ENCODE measurements at regions not wholly inside any gene's neighbourhood (a gene's known extent, or its start where the extent isn't known, plus 50 kb on each side); places are given as distances from the start of the nearest gene placed in this dataset.
"Not testable (repeated sequence)": the region's sequence is repeated elsewhere in the genome, so short reads cannot be mapped to it uniquely, and the experiment has no call there.

GRCh38 chr11:25218036-25218435 lies 721.2 kb downstream of the LUZP2 start:
- Histone ChIP-seq H3K27me3 (replicated peaks; ENCODE audit: control insufficient read depth, insufficient read depth, low read length, poor library complexity, severe bottlenecking) (no peaks in the 10 kb centered on the region), H3K36me3 (ENCODE audit: control insufficient read depth, insufficient read depth, low read length) (no peaks in the 10 kb centered on the region), H3K9me3 (ENCODE audit: control insufficient read depth, low read length) (no peaks in the 10 kb centered on the region), H3K4me1 (ENCODE audit: control insufficient read depth, insufficient read depth, low read length, poor library complexity, severe bottlenecking) (no peaks in the 10 kb centered on the region), H3K4me3 (ENCODE audit: insufficient read depth, low read depth, low read length, poor library complexity, severe bottlenecking) (no peak overlapping the region), H3K27ac (ENCODE audit: insufficient read depth, low read length, poor library complexity, severe bottlenecking) (no peak overlapping the region)
- DNase-seq = no peak

- Histone ChIP-seq H3K36me3 (ENCODE audit: control insufficient read depth, insufficient read depth, low read length) (no peaks in the 10 kb centered on the region), H3K4me1 (ENCODE audit: control insufficient read depth, insufficient read depth, low read length, poor library complexity, severe bottlenecking) (no peaks in the 10 kb centered on the region), H3K4me3 (ENCODE audit: insufficient read depth, low read depth, low read length, poor library complexity, severe bottlenecking) (no peak overlapping the region), H3K27ac (ENCODE audit: insufficient read depth, low read length, poor library complexity, severe bottlenecking) (no peak overlapping the region), H3K27me3 (replicated peaks; ENCODE audit: control insufficient read depth, insufficient read depth, low read length, poor library complexity, severe bottlenecking) (no peaks in the 10 kb centered on the region), H3K9me3 (ENCODE audit: control insufficient read depth, low read length) (no peaks in the 10 kb centered on the region)
- DNase-seq = no peak
Observed at GRCh38 chr11:25225078-25225477, 728.2 kb downstream of the LUZP2 start.

GRCh38 chr11:25242928-25243327 lies 746.1 kb downstream of the LUZP2 start:
- H3K27ac ChIP-seq (ENCODE audit: insufficient read depth, low read length, poor library complexity, severe bottlenecking) = no peak overlapping the region

GRCh38 chr11:25244126-25244525 lies 747.3 kb downstream of the LUZP2 start:
- no peaks in the 10 kb centered on the region for H3K4me1 ChIP-seq (ENCODE audit: control insufficient read depth, insufficient read depth, low read length, poor library complexity, severe bottlenecking)
- no peak for DNase-seq
- no peaks in the 10 kb centered on the region for H3K36me3 ChIP-seq (ENCODE audit: control insufficient read depth, insufficient read depth, low read length)
- no peak overlapping the region for H3K27ac ChIP-seq (ENCODE audit: insufficient read depth, low read length, poor library complexity, severe bottlenecking)
- H3K9me3 ChIP-seq (ENCODE audit: control insufficient read depth, low read length) = no peaks in the 10 kb centered on the region
- no peaks in the 10 kb centered on the region for H3K27me3 ChIP-seq (replicated peaks; ENCODE audit: control insufficient read depth, insufficient read depth, low read length, poor library complexity, severe bottlenecking)
- no peak overlapping the region for H3K4me3 ChIP-seq (ENCODE audit: insufficient read depth, low read depth, low read length, poor library complexity, severe bottlenecking)

More at GRCh38 chr11:25242928-25243327, 746.1 kb downstream of the LUZP2 start:
- H3K9me3 ChIP-seq (ENCODE audit: control insufficient read depth, low read length) = no peaks in the 10 kb centered on the region
- H3K4me1 ChIP-seq (ENCODE audit: control insufficient read depth, insufficient read depth, low read length, poor library complexity, severe bottlenecking) = no peaks in the 10 kb centered on the region
- no peak for DNase-seq
- H3K4me3 ChIP-seq (ENCODE audit: insufficient read depth, low read depth, low read length, poor library complexity, severe bottlenecking) = no peak overlapping the region
- H3K36me3 ChIP-seq (ENCODE audit: control insufficient read depth, insufficient read depth, low read length) = no peaks in the 10 kb centered on the region
- H3K27me3 ChIP-seq (replicated peaks; ENCODE audit: control insufficient read depth, insufficient read depth, low read length, poor library complexity, severe bottlenecking) = no peaks in the 10 kb centered on the region

GRCh38 chr11:25247336-25247735 lies 750.5 kb downstream of the LUZP2 start:
- H3K4me3 ChIP-seq (ENCODE audit: insufficient read depth, low read depth, low read length, poor library complexity, severe bottlenecking) = no peak overlapping the region
- DNase-seq = no peak
- no peaks in the 10 kb centered on the region for H3K9me3 ChIP-seq (ENCODE audit: control insufficient read depth, low read length)
- H3K4me1 ChIP-seq (ENCODE audit: control insufficient read depth, insufficient read depth, low read length, poor library complexity, severe bottlenecking) = no peaks in the 10 kb centered on the region
- no peaks in the 10 kb centered on the region for H3K27me3 ChIP-seq (replicated peaks; ENCODE audit: control insufficient read depth, insufficient read depth, low read length, poor library complexity, severe bottlenecking)
- H3K36me3 ChIP-seq (ENCODE audit: control insufficient read depth, insufficient read depth, low read length) = no peaks in the 10 kb centered on the region
- H3K27ac ChIP-seq (ENCODE audit: insufficient read depth, low read length, poor library complexity, severe bottlenecking) = no peak overlapping the region

- DNase-seq = no peak
- Histone ChIP-seq H3K27me3 (replicated peaks; ENCODE audit: control insufficient read depth, insufficient read depth, low read length, poor library complexity, severe bottlenecking) (no peaks in the 10 kb centered on the region), H3K36me3 (ENCODE audit: control insufficient read depth, insufficient read depth, low read length) (no peaks in the 10 kb centered on the region), H3K4me3 (ENCODE audit: insufficient read depth, low read depth, low read length, poor library complexity, severe bottlenecking) (no peak overlapping the region), H3K27ac (ENCODE audit: insufficient read depth, low read length, poor library complexity, severe bottlenecking) (no peak overlapping the region), H3K4me1 (ENCODE audit: control insufficient read depth, insufficient read depth, low read length, poor library complexity, severe bottlenecking) (no peaks in the 10 kb centered on the region), H3K9me3 (ENCODE audit: control insufficient read depth, low read length) (no peaks in the 10 kb centered on the region)
Observed at GRCh38 chr11:25252854-25253253, 756.0 kb downstream of the LUZP2 start.

- DNase-seq; H3K9me3 ChIP-seq (ENCODE audit: control insufficient read depth, low read length); H3K4me1 ChIP-seq (ENCODE audit: control insufficient read depth, insufficient read depth, low read length, poor library complexity, severe bottlenecking); H3K27me3 ChIP-seq (replicated peaks; ENCODE audit: control insufficient read depth, insufficient read depth, low read length, poor library complexity, severe bottlenecking); H3K36me3 ChIP-seq (ENCODE audit: control insufficient read depth, insufficient read depth, low read length); H3K27ac ChIP-seq (ENCODE audit: insufficient read depth, low read length, poor library complexity, severe bottlenecking); H3K4me3 ChIP-seq (ENCODE audit: insufficient read depth, low read depth, low read length, poor library complexity, severe bottlenecking): not testable (repeated sequence)
Observed at GRCh38 chr11:25263861-25264260, 767.0 kb downstream of the LUZP2 start.

GRCh38 chr11:25271301-25271700 lies 774.4 kb downstream of the LUZP2 start:
- Histone ChIP-seq H3K9me3 (ENCODE audit: control insufficient read depth, low read length) (no peaks in the 10 kb centered on the region), H3K4me3 (ENCODE audit: insufficient read depth, low read depth, low read length, poor library complexity, severe bottlenecking) (no peak overlapping the region), H3K4me1 (ENCODE audit: control insufficient read depth, insufficient read depth, low read length, poor library complexity, severe bottlenecking) (no peaks in the 10 kb centered on the region), H3K27me3 (replicated peaks; ENCODE audit: control insufficient read depth, insufficient read depth, low read length, poor library complexity, severe bottlenecking) (no peaks in the 10 kb centered on the region), H3K36me3 (ENCODE audit: control insufficient read depth, insufficient read depth, low read length) (no peaks in the 10 kb centered on the region), H3K27ac (ENCODE audit: insufficient read depth, low read length, poor library complexity, severe bottlenecking) (no peak overlapping the region)
- DNase-seq = no peak

GRCh38 chr11:25272214-25272613 lies 775.4 kb downstream of the LUZP2 start:
- Histone ChIP-seq H3K27ac (ENCODE audit: insufficient read depth, low read length, poor library complexity, severe bottlenecking) (no peak overlapping the region), H3K36me3 (ENCODE audit: control insufficient read depth, insufficient read depth, low read length) (no peaks in the 10 kb centered on the region), H3K4me1 (ENCODE audit: control insufficient read depth, insufficient read depth, low read length, poor library complexity, severe bottlenecking) (no peaks in the 10 kb centered on the region), H3K4me3 (ENCODE audit: insufficient read depth, low read depth, low read length, poor library complexity, severe bottlenecking) (no peak overlapping the region), H3K9me3 (ENCODE audit: control insufficient read depth, low read length) (no peaks in the 10 kb centered on the region), H3K27me3 (replicated peaks; ENCODE audit: control insufficient read depth, insufficient read depth, low read length, poor library complexity, severe bottlenecking) (no peaks in the 10 kb centered on the region)
- DNase-seq = no peak

GRCh38 chr11:25280821-25281220 lies 784.0 kb downstream of the LUZP2 start:
- not testable (repeated sequence) for H3K27ac ChIP-seq (ENCODE audit: insufficient read depth, low read length, poor library complexity, severe bottlenecking); H3K9me3 ChIP-seq (ENCODE audit: control insufficient read depth, low read length); DNase-seq

GRCh38 chr11:25293166-25293565 lies 796.3 kb downstream of the LUZP2 start:
- H3K27ac ChIP-seq (ENCODE audit: insufficient read depth, low read length, poor library complexity, severe bottlenecking) = no peak overlapping the region
- H3K36me3 ChIP-seq (ENCODE audit: control insufficient read depth, insufficient read depth, low read length) = no peaks in the 10 kb centered on the region
- DNase-seq = no peak
- H3K27me3 ChIP-seq (replicated peaks; ENCODE audit: control insufficient read depth, insufficient read depth, low read length, poor library complexity, severe bottlenecking) = no peaks in the 10 kb centered on the region
- H3K4me3 ChIP-seq (ENCODE audit: insufficient read depth, low read depth, low read length, poor library complexity, severe bottlenecking) = no peak overlapping the region
- no peaks in the 10 kb centered on the region for H3K4me1 ChIP-seq (ENCODE audit: control insufficient read depth, insufficient read depth, low read length, poor library complexity, severe bottlenecking)
- peaks cover 3% of the 10 kb centered on the region for H3K9me3 ChIP-seq (ENCODE audit: control insufficient read depth, low read length)

More at GRCh38 chr11:25280821-25281220, 784.0 kb downstream of the LUZP2 start:
- H3K4me1 ChIP-seq (ENCODE audit: control insufficient read depth, insufficient read depth, low read length, poor library complexity, severe bottlenecking); H3K27me3 ChIP-seq (replicated peaks; ENCODE audit: control insufficient read depth, insufficient read depth, low read length, poor library complexity, severe bottlenecking); H3K4me3 ChIP-seq (ENCODE audit: insufficient read depth, low read depth, low read length, poor library complexity, severe bottlenecking); H3K36me3 ChIP-seq (ENCODE audit: control insufficient read depth, insufficient read depth, low read length): not testable (repeated sequence)

Measured in effector memory CD4-positive, alpha-beta T cell (primary cell).